GM21786 (cell line): ENCODE measurements at regions not wholly inside any gene's neighbourhood (a gene's known extent, or its start where the extent isn't known, plus 50 kb on each side); places are given as distances from the start of the nearest gene placed in this dataset.
"Not testable (repeated sequence)": the region's sequence is repeated elsewhere in the genome, so short reads cannot be mapped to it uniquely, and the experiment has no call there.

ENCODE experiments used
- ATAC-seq: cut with Tn5 transposase; IDR thresholded peaks from one replicate; pipeline ENCODE4 v1.9.1; 2021; ENCODE audit not compliant: unreplicated experiment

GRCh38 chr7:42726066-42726785 lies 185.6 kb downstream of the C7orf25 start:
- no peak for ATAC-seq

- ATAC-seq: no peak
These were observed 189.2 kb downstream of the C7orf25 start for GRCh38 chr7:42722716-42723115.

DNA sequence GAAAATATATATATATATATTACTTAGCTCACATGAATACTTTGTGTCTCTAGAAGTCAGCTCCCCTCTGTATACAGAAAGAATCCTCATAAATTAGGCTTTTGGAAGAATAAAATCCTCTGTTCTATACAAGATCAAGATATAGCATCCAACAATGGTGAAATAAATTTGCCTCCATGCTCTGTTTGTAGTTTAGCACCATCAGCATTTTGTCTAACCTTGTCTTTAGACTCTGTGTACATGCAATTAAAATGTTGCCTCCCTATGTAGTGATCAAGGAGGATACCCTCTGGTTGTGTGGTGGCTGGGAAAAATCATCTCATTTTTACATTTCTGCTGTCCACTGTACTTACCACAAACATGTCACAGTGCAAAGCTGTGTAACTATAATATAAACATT lies 189.7 kb downstream of the C7orf25 start:
- no peak for ATAC-seq

DNA sequence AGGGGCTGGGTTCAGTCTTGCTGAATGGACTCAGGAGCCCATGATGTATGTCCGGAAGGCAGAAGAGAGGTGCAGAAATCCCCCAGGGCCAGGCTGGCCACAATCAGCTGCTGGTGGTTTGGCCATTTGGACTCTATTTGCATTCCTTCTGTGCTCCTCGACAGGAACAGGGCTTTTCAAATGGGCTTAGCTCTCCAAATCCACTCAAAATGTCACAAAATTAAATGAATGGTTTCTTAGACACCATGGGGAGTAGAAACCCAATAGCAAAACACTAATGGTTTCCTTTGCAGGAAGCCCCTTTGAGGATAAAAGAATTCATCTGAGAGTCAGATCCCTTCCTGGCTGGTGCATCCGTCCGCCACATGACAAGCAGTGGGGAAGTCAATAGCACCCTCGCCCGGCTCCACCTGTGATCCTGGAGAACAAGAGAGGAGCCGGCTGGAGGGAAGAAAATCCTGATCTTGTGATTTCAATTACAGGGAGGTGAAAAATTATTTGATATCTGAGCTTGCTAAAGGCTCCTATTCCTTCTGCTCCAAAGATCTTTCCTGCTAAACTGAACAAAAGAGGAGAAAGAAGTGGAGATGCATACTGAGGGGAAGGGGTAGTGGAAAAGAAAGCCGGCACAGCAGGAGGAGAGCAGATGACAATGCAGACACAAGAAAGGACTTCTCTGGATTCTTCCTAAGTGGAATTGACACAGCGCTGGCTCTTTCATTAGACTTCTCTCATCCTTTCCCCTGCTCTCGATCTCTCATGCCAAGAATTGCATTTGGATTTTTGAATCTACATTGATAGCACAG lies 190.7 kb downstream of the C7orf25 start:
- ATAC-seq: no peak

GRCh38 chr7:42720012-42720411 lies 191.9 kb downstream of the C7orf25 start:
- ATAC-seq: no peak

DNA sequence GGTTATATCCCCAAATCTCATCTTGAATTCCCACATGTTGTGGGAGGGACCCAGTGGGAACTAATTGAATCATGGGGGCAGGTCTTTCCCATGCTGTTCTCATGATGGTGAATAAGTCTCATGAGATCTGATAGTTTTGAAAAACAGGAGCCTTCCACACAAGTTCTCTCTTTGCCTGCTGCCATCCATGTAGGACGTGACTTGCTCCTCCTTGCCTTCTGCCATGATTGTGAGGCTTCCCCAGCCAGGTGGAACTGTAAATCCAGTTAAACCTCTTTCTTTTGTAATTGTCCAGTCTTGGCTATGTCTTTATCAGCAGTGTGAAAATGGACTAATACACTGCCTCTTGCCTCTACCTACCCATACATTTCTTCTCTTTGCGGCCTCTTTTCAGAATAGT lies 193.4 kb downstream of the C7orf25 start:
- not testable (repeated sequence) for ATAC-seq

- no peak for ATAC-seq
These were observed 197.5 kb downstream of the C7orf25 start for GRCh38 chr7:42714356-42714755.

DNA sequence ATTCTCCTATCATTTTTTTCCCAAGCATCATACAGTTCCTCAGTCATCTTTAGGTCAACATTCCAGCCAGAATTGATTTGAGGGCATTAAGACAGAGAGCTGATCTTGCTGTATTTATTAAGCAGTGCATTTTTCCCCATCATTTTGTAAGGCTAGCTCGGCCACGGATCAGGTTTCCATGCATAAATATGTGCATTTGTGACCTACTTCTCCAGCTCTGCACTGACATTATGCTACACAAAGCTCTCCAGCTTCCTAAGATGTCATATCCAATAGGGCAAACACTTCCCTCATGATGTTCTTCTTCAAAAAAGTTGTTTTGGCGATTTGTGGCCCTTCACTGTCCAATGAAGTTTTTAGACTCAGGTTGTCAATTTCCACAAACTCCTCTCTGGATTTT lies 202.6 kb downstream of the C7orf25 start:
- no peak for ATAC-seq

- no peak for ATAC-seq
These were observed 207.2 kb downstream of the C7orf25 start for GRCh38 chr7:42704710-42705109.

- ATAC-seq: no peak
These were observed 209.2 kb downstream of the C7orf25 start for GRCh38 chr7:42702647-42703046.

GRCh38 chr7:42700406-42701327 lies 211.2 kb downstream of the C7orf25 start:
- ATAC-seq: no peak

DNA sequence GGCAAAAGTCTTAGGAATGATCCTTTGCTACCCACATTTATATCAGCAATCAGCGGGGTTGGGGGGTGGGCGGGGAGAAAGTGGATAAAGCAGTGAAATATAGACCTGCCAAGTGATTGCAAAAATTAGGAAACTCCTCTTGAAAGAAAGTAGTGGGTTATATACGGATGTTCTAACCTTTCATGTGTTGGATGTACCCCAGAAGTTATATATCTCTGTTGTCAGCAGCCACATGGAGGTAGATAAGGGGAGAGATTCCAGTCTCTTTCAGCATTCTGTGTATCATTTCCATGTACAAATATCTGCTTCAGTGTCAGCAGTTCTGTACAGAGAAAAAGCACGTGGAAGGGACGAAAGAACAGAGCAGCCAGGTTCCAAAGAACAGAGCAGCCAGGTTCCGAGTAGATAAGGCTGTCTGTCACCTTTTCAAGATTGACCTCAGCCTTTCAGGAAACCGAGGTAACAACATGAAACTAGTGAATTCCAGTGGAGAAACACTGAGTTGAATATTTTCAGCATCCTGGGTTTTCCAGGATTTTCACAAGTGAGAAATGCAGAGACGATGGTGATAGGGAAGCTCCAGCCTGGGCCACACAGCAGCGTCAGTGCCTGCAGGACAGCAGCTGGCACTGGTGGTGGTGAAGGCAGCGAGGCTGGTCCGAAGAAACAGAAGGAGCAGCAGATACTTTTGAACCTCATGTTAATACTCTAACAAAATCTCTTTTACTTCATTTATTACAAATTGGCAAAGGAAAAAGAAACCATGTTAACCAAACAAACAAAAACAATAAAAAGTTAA lies 212.3 kb downstream of the C7orf25 start:
- ATAC-seq: no peak

- ATAC-seq: no peak
These were observed 213.1 kb downstream of the C7orf25 start for GRCh38 chr7:42698600-42699374.

DNA sequence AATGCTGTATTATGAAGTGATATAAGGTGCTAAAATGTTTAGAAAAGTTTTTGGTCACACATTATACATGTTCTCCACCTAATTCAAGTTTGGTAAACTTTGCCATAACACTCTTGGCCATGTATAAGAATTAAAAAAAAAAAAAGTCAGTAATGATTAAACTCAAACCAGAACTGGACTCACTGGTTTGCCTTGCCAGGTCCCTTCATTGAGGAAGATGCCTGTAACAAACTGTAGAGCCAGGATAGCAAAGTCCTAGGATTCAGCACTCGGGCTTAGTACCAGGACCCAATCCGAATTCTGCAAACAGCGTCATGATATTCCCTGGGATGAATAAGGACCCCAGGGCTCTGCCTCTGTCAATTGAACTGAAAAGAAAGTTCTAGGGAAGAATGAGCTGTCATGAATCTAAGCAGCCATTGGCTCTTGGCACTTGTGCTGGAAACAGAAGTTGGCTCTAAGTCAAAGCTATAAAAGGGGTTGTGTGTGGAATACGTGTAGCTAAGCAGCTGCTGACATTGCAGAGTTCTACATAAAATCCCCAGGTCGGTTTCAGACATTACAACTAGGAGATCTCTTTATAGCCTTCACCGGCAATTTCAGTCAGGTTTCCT lies 216.9 kb downstream of the C7orf25 start:
- no peak for ATAC-seq

DNA sequence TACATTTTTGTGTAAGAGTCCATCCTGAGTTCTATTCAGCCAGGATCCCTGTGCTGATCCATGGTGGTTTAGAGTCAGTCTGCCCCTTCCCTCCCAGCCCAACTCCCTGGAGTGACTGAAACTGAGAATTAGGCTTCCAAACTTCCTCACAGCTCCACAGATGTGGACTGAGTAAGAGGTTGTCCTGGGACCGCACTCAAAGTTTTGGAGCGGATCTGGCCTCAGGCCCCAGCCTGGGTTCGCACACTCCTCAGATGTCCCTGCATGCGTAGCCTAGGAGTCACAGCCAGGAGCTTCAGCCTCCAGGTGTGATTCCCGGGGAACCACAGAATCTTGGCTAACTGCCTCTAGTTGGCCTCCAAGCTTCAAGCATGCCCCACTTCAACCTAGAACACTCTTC lies 218.1 kb downstream of the C7orf25 start:
- ATAC-seq: no peak

DNA sequence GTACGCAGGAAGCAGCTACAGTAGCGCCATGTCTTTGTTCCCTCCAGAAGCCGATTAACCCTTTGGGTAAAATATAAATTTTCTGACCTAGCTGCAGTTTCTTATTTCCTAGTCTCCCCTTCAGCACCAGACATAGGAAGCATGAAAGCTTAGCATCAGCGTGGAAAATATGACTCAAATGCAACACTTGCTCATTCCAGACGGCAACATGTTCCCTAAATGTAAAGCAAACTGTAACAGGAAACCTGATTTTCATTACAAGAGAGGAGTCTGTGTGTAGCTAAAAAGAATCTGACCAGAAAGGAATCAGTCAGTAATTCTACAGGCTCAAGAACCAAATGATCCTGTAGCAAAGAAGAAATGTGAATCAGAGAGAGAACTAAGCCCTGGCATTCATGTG lies 219.2 kb downstream of the C7orf25 start:
- no peak for ATAC-seq

DNA sequence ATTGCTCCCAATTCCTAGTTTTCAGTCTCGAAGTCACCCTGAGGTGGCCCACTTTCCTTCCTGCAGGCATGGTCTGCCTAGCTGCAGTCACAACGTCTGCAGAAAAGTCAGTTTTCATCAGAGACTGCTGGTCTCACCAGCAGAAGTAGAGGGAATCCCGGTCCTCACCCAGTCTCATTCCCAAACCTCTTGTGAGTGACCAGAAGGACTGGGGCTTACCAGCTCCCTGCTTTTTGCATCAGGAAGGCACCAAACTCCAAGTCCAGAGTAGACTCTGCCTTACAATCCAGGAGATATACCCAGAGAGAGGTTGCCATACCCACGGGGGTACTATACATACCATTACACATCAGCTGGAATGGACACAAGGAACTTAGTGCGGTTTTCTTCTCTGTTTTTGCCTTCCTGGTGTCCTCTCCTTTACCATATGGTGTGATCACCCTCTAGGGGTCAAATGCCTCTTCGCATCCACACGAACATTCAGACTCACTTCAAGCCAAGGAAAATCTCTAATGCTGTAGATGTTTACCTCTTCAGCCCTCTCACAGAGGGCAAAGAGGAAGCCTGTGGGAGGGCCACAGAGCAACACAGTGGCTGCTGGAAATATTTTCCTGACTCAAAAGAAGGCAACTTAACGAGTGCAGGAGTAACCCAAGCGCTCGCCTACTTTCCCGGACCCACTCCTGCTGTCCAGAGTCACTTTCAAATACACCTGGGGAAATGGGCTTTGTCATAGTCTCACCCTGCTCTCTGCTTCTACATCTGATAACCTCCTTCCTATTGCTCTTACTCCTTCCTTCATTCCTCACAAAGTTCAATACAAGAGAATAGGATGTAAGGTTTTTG lies 220.9 kb downstream of the C7orf25 start:
- no peak for ATAC-seq

DNA sequence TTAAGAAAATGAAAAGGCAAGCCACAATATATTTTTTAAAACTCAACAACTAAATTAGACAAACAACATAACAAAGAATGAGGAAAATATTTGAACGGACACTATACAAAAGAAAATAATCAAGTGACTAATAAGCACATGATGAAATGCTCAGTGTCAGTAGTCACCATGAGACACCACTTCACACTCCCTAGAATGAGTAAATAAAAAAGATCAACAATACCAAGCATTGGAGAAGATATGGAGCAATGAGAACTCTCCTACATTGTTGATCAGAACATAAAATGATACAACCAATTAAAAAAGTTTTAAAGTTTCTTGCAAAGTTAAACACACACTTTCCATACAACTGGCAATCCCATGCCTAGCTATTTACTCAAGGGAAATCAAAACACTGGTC lies 222.2 kb downstream of the C7orf25 start:
- ATAC-seq: no peak

DNA sequence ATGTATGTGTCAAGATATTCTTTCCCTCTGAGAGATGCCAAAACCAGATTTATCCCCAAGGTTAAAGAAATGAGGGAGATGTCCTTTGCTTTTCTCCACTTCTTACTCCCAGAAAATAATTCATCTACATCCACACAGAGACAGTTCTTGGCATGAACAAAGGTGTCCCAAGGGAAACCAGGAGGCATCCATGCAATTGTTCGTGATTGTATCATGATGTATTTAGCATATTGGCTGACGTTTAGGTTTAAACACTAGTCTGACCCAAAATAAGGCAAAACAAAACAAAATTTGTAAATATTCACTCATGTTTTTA lies 223.9 kb downstream of the C7orf25 start:
- no peak for ATAC-seq
